Tongue (tissue), 1 donor: ENCODE measurements at regions not wholly inside any gene's neighbourhood (a gene's known extent, or its start where the extent isn't known, plus 50 kb on each side); places are given as distances from the start of the nearest gene placed in this dataset.

Experiments
- DNase-seq: peaks from one replicate; pipeline ENCODE4 v3.0.0-alpha.2; 2015

GRCh38 chr12:43095669-43096280, 456.2 kb downstream of the ADAMTS20 start:
- DNase-seq = peak; percentile 55

GRCh38 chr12:43094886-43095575, 457.0 kb downstream of the ADAMTS20 start:
- DNase-seq = no peak

GRCh38 chr12:43090981-43091380, 461.0 kb downstream of the ADAMTS20 start:
- DNase-seq = no peak

- no peak for DNase-seq
These were observed 464.6 kb downstream of the ADAMTS20 start for GRCh38 chr12:43087195-43088091.

DNA sequence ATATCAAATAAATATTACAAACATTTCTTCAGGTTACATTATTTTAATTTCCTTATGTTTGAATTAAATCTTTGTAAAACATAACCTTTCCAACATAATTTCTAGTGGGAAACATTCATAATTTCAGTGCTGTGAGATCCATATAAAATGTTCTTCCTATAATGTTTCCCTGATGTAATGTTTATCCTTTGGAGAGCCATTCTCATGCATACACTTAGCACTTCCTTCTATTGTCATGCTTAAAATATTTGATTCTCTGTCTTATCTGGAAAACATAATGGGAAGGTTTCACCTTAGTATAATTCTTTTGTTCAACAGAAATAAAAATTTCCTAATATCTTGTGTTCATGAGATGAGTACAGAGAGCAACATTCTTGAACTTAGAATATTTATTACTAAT, 472.5 kb downstream of the ADAMTS20 start:
- no peak for DNase-seq

DNA sequence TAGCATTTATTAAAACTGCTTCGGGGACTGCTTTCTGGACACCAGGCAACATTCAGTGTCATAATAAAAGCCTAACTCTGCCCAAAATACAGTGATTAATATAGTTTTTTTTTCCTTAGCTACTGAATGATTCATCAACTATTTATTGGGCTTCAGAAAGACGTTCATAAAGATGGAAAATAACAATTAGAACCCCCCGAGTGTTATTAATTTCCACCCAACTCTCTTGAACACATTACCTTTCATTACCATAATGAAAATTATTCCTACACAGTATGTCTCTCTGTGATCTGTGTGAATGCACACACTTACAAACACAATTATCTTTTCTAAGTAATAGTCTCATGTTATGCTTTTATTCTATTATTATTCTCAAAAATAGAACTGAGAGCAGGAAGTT, 473.0 kb downstream of the ADAMTS20 start:
- no peak for DNase-seq

GRCh38 chr12:43072431-43072830, 479.6 kb downstream of the ADAMTS20 start:
- DNase-seq = no peak

- no peak for DNase-seq
These were observed 480.2 kb upstream of the PRICKLE1 start for GRCh38 chr12:43069768-43070221.

DNA sequence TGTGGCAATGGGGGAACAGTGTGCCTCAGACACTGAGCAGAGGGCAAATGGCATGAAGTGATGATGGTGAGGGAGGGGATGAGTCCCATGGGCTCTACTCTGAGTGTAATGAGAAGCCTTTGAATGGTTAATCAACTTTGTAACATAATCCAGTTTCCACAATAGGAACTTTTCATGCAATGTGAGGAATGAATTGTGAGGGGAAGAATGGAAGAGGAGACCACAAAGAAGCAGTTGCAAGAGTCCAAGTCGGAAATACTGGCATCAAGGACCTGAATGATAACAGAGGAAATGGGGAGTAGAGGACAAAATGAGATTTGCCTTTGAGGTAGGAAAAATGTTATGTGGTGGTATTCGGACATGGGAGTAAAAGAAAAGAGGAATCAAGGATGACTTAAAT, 476.9 kb upstream of the PRICKLE1 start:
- DNase-seq = no peak

DNA sequence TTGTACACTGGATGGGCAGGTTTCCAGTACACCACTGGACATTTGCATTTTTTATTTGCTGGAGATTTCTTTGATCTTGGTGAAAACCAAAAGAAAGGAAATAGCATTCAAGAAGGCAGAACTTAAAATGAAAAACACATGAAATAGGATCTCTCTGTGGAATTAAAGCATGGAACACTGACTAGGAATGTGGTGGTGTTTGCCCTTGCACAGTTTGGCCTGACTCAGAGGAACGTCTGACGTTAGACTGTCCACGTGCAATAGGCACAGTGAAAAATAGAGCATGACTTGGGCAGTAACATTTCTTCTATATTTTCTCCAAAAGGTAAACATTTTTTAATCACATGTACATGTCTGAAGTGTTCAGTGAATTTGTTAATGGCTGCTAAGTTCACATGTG, 474.1 kb upstream of the PRICKLE1 start:
- DNase-seq = peak; percentile 10

DNA sequence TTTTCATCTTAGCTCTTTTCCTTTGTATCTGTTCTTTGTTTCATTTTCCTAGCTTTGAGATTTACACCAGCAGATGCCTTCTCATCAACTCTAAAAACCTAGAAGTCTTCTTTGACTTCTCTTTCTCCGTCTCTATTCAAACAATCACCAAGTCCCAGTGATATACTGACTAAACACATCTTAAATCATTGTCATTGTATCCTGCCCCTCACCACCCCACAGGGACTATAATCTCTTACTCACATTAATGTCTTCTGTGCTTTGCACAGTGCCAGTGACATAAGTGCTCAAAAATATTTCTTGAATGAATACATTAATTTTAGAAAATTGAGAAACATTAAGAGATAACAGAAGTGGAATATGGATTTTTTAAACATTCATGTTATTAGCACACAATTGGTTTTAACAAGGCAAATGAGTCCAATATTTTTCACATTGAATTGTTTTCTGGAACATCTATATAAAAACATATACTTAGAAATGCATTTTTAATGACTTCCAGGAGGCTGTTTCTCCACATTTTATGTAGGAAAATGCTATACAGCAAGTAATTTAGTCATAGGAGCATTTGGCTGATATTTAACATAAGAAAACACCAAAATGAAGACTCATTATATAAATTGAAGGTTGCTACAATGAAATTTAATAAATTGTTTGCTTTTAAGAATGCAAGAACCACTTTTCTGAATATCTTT, 472.8 kb upstream of the PRICKLE1 start:
- DNase-seq = no peak

DNA sequence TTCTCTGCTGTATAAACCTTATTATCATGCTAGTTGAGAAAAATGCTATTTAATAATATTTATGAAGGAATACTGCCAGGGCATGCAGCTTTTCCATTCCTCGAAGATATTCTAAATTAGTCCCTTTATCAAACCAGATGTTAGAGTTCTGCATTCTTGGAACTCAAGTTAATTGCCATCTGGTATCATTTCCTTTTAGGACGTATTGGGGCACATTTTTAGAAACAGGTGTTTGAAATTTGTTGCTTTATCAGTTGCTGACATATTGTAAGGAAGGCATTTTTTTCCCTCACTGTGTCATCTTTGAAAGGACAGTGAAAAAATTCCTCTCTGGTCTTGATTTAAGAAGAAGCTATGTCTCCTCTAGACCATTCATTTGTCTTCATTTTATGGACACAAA, 471.2 kb upstream of the PRICKLE1 start:
- no peak for DNase-seq

GRCh38 chr12:43058616-43059015, 469.1 kb upstream of the PRICKLE1 start:
- no peak for DNase-seq

DNA sequence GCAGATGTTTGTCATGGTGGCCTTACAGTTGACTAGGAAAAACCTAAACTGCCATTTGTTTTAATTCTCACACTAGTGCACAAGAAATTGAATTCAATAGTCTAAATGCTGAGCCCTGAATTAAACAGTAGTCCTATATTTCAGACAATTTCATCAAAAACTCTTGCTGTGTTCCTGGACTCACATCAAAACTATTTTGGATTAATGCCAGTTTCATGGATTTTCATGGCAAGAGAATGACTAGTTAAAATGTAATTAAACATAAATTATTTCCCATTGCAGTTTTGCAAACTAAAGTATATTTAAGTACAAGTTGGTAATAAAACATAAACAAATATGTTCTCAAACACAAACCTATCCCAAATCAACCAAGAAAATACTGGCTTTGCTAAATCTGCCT, 468.0 kb upstream of the PRICKLE1 start:
- DNase-seq = no peak

DNA sequence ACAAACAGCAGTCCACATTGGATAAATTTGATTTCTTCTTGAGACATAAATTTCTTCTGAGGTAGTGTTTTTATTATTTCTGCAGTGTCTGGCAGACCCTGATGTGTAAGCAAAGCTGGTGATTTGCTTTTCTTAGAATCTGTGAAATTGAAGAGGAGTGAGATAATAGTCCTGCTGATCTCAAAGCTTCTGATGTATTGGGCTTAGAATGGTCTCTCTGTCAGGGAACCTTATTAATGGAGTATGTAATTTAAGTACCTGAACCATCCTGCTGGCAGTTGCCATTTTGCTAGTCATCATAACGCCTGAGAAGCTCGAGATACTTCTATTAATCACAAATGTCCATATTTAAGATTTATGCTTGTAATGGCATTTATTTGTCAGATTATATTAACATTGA, 464.5 kb upstream of the PRICKLE1 start:
- DNase-seq = no peak

GRCh38 chr12:43052441-43052840, 462.9 kb upstream of the PRICKLE1 start:
- no peak for DNase-seq

DNA sequence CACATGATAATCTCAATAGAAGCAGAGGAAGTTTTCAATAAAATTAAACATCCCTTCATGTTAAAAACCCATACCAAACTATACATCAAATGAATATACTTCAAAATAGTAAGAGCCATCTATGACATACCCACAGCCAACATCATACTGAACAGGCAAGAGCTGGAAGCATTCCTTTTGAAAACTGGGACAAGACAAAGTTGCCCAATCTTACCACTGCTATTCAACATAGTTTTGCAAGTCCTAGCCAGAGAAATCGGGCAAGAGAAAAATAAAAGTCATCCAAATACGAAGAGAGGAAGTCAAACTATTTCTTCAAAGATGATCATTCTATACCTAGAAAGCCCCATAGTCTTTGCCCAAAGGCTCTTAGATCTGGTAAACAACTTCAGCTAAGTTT, 454.7 kb upstream of the PRICKLE1 start:
- DNase-seq = no peak

DNA sequence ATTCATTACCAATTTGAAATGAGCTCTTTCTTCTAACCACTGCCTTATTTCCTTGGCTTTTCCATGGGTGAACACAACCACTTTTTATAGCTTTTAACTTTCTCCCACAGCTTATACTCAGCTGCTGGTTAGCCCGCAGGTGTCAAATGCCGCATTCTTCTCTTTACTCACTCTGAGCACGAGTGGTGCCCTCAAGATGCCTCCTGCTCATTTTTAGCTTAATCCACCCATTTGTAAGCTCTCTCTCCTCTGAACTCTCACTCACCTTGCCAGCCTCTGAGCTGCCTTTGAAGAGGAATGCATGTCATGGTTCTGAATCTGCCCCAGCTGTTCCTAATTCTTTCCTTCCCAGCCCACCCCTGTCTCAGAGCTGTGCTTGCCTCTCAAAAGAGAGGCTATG, 449.4 kb upstream of the PRICKLE1 start:
- DNase-seq = peak; percentile 4

GRCh38 chr12:43029971-43030370, 440.4 kb upstream of the PRICKLE1 start:
- no peak for DNase-seq

DNA sequence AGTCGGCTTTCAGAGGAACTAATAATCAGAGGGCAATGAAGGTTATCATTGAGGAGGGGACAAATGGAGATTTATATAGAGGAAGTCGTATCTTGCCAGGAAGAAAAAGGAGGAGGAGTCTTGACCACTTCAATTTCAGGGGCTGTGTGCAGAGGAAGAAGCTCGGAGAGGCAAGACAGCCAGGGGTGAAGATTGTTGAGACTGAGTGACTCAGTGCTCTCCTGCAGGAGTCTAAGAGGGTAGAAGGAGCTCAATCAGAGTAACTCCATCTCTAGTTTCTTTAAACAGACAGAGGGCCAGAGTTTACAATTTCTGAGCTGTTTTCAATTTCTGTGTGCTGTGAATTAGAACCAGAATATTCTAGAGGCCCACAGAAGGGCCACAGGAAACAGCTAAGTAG, 439.3 kb upstream of the PRICKLE1 start:
- DNase-seq = no peak

DNA sequence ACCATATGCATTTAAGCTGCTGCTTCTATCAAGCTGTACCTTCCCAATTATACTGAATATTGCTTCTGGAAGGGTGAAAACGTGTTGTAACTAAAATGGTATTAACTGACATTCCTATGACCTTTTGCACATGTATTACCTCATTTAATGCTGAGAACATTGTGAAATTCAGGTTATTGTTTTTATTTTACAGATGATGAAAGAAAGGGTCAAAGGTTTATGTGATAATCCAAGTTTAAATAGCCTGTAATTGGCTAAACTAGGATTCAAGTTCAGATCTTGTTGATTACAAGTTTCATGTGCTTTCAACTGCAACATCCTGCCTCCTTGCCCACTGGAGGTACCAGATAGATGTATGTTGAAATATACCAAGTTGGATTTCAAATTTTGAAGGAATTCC, 433.3 kb upstream of the PRICKLE1 start:
- DNase-seq = no peak

DNA sequence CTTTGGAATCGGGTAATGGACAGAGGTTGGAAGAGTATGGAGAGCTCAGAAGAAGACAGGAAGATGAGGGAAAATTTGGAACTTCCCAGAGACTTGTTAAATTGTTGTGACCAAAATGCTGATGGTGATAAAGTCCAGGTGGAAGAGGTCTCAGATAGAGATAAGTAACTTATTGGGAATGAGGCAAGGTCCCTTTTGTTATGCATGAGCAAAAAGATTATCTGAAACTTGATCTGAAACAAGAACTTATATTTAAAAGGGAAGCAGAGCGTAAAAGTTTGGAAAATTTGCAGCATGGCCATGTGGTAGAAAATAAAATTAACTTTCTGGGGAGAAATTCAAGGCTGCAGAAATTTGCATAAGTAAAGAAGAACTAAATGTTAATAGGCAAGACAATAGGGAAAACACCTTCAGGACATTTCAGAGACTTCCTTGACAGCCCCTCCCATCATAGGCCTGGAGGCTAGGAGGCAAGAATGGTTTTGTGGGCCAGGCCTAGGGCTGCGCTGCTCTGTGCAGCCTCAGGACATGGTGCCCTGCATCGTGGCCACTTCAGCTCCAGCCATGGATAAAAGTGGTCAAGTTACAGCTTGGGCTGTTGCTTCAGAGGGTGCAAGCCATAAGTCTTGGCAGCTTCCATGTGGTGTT, 425.7 kb upstream of the PRICKLE1 start:
- DNase-seq = no peak
